Right ventricle myocardium inferior (tissue), 1 donor: ENCODE measurements at regions not wholly inside any gene's neighbourhood (a gene's known extent, or its start where the extent isn't known, plus 50 kb on each side); places are given as distances from the start of the nearest gene placed in this dataset.
A peak's percentile ranks its signal among the peaks of the same experiment; 100 is the strongest.
"Not testable (repeated sequence)": the region's sequence is repeated elsewhere in the genome, so short reads cannot be mapped to it uniquely, and the experiment has no call there.

Experiments used
- ATAC-seq: fragments of 200-7000 bp; cut with Tn5 transposase; one replicate; pipeline ENCODE4 v1.9.1; 2020; ENCODE audit warnings: mild to moderate bottlenecking, moderate library complexity
- DNase-seq: peaks from one replicate; pipeline ENCODE4 v3.0.0; 2021; ENCODE audit errors: missing footprints
- intact Hi-C: fragments of 100-400 bp; cut with DNase I; formaldehyde crosslinking; loops from one replicate; pipeline ENCODE4 v1.11.0; 2022
- donor health status: DM: no; HTN: yes; CAD: no; lungs with severe emphysema.

GRCh38 chr6:28810659-28811053, 113.1 kb downstream of the TRIM27 start:
- no peak for DNase-seq
- no peak for ATAC-seq
- intact Hi-C loops: no loop called here

- no peak for DNase-seq
- intact Hi-C loops: no loop called here
- ATAC-seq: no peak
Observed at GRCh38 chr6:28811873-28812272, 111.9 kb downstream of the TRIM27 start.

GRCh38 chr6:28812778-28813569, 110.8 kb downstream of the TRIM27 start:
- DNase-seq (no peak), ATAC-seq (no peak)
- intact Hi-C loops: no loop called here

GRCh38 chr6:28814032-28814976, 109.5 kb downstream of the TRIM27 start:
- intact Hi-C loops: no loop called here
- no peak for ATAC-seq

GRCh38 chr6:28816339-28816908, 107.4 kb downstream of the TRIM27 start:
- DNase-seq (no peak), ATAC-seq (no peak)
- intact Hi-C loops: no loop called here

More at GRCh38 chr6:28814032-28814976, 109.5 kb downstream of the TRIM27 start:
- no peak for DNase-seq

- intact Hi-C loops: no loop called here
- DNase-seq (no peak), ATAC-seq (no peak)
Observed at GRCh38 chr6:28816909-28817807, 106.6 kb downstream of the TRIM27 start.

- intact Hi-C loops: no loop called here
- ATAC-seq (no peak), DNase-seq (no peak)
Observed at GRCh38 chr6:28817808-28818145, 106.0 kb downstream of the TRIM27 start.

GRCh38 chr6:28824793-28825731, 98.7 kb downstream of the TRIM27 start:
- DNase-seq (no peak), ATAC-seq (no peak)
- intact Hi-C loops: no loop called here

- no peak for ATAC-seq
- intact Hi-C loops: no loop called here
- DNase-seq: no peak
Observed at GRCh38 chr6:28825732-28826293, 98.0 kb downstream of the TRIM27 start.

GRCh38 chr6:28831683-28832082, 92.1 kb downstream of the TRIM27 start:
- ATAC-seq, intact Hi-C loops, DNase-seq: not testable (repeated sequence)

- ATAC-seq, DNase-seq: not testable (repeated sequence)
- intact Hi-C loops: loop anchor here (5.0 kb wide), 1 partner anchor 106 kb away; no protein-coding TSS in a partner anchor
Observed at GRCh38 chr6:28836703-28837102, 87.1 kb downstream of the TRIM27 start.

GRCh38 chr6:28838289-28838633, 85.5 kb downstream of the TRIM27 start:
- ATAC-seq (peak; percentile 90), DNase-seq (no peak)
- intact Hi-C loops: loop anchor here (1.0 to 5.0 kb wide), 4 partner anchors 26 to 179 kb away; no protein-coding TSS in a partner anchor

- DNase-seq: peak; percentile 90
- intact Hi-C loops: loop anchor here (1.0 to 5.0 kb wide), 4 partner anchors 25 to 178 kb away; no protein-coding TSS in a partner anchor
- ATAC-seq: peak; percentile 92
Observed at GRCh38 chr6:28838634-28839442, 84.9 kb downstream of the TRIM27 start.

- intact Hi-C loops: loop anchor here (2.0 to 5.0 kb wide), 2 partner anchors 103 to 177 kb away; no protein-coding TSS in a partner anchor
- ATAC-seq (no peak), DNase-seq (no peak)
Observed at GRCh38 chr6:28839443-28840120, 84.2 kb downstream of the TRIM27 start.

GRCh38 chr6:28841290-28841689, 82.5 kb downstream of the TRIM27 start:
- ATAC-seq: no peak
- intact Hi-C loops: no loop called here
- DNase-seq: no peak

GRCh38 chr6:28848756-28849155, 75.0 kb downstream of the TRIM27 start:
- intact Hi-C loops, ATAC-seq, DNase-seq: not testable (repeated sequence)
